DMS53 (cell line): ENCODE measurements at regions not wholly inside any gene's neighbourhood (a gene's known extent, or its start where the extent isn't known, plus 50 kb on each side); places are given as distances from the start of the nearest gene placed in this dataset.

ENCODE experiments used
- DNase-seq: peaks from one replicate; lab custom pipeline; 2025; lab: John Stamatoyannopoulos, UW

GRCh38 chr10:49463605-49464004 lies 67.7 kb upstream of the DRGX start:
- DNase-seq: no peak

GRCh38 chr10:49458869-49459268 lies 63.0 kb upstream of the DRGX start:
- DNase-seq: no peak

- DNase-seq: no peak
These were observed 61.8 kb upstream of the DRGX start for GRCh38 chr10:49457686-49458085.

GRCh38 chr10:49448924-49449323 lies 53.0 kb upstream of the DRGX start:
- no peak for DNase-seq

GRCh38 chr10:49446031-49446430 lies 50.1 kb upstream of the DRGX start:
- DNase-seq: peak; percentile 26
